GM23248 (cell line): ENCODE measurements at regions not wholly inside any gene's neighbourhood (a gene's known extent, or its start where the extent isn't known, plus 50 kb on each side); places are given as distances from the start of the nearest gene placed in this dataset.

Experiments
- DNase-seq: peaks from one replicate; pipeline ENCODE4 v3.0.0-alpha.2; 2015
- H2AFZ ChIP-seq: fragments of 200-600 bp; sonication (generic); 2 replicates; pipeline ENCODE4 v1.6.1; 2016; ENCODE audit warnings: antibody characterized with exemption
- H3F3A ChIP-seq: fragments of 200-600 bp; sonication (generic); 2 replicates; pipeline ENCODE4 v1.6.1; 2016; ENCODE audit warnings: mild to moderate bottlenecking, antibody characterized with exemption, mixed run types; ENCODE audit not compliant: insufficient read depth
- H3K27ac ChIP-seq: fragments of 200-600 bp; sonication (generic); 2 replicates; pipeline ENCODE4 v1.5.1; 2016; ENCODE audit warnings: mild to moderate bottlenecking
- H3K27me3 ChIP-seq: fragments of 200-600 bp; sonication (generic); replicated peaks from 2 replicates; pipeline ENCODE4 v1.6.1; 2016; ENCODE audit warnings: mild to moderate bottlenecking; ENCODE audit not compliant: insufficient read depth
- H3K36me3 ChIP-seq: fragments of 200-600 bp; sonication (generic); 2 replicates; pipeline ENCODE4 v1.6.1; 2016; ENCODE audit warnings: low read depth, mild to moderate bottlenecking
- H3K4me1 ChIP-seq: fragments of 200-600 bp; sonication (generic); 2 replicates; pipeline ENCODE4 v1.6.1; 2016; ENCODE audit warnings: mild to moderate bottlenecking; ENCODE audit not compliant: insufficient read depth
- H3K4me2 ChIP-seq: fragments of 200-600 bp; sonication (generic); one replicate; pipeline ENCODE4 v1.6.1; 2016; ENCODE audit warnings: mild to moderate bottlenecking; ENCODE audit not compliant: unreplicated experiment
- H3K4me3 ChIP-seq: fragments of 200-600 bp; sonication (generic); 2 replicates; pipeline ENCODE4 v1.5.1; 2016; ENCODE audit warnings: mild to moderate bottlenecking
- H3K79me2 ChIP-seq: fragments of 200-600 bp; sonication (generic); 2 replicates; pipeline ENCODE4 v1.6.1; 2016; ENCODE audit warnings: mild to moderate bottlenecking; ENCODE audit not compliant: insufficient read depth
- H3K9ac ChIP-seq: fragments of 200-600 bp; sonication (generic); 2 replicates; pipeline ENCODE4 v1.6.1; 2016; ENCODE audit warnings: mild to moderate bottlenecking
- H3K9me2 ChIP-seq: fragments of 200-600 bp; sonication (generic); 2 replicates; pipeline ENCODE4 v1.6.1; 2016; ENCODE audit warnings: mixed run types, mild to moderate bottlenecking, moderate library complexity; ENCODE audit not compliant: insufficient read depth
- H3K9me3 ChIP-seq: fragments of 200-600 bp; sonication (generic); one replicate; pipeline ENCODE4 v1.6.1; 2017; ENCODE audit warnings: low read depth
- H4K20me1 ChIP-seq: fragments of 200-600 bp; sonication (generic); 2 replicates; pipeline ENCODE4 v1.6.0; 2016; ENCODE audit not compliant: insufficient read depth
- EZH2 ChIP-seq: fragments of 200-600 bp; sonication (generic); IDR thresholded peaks from 2 replicates; pipeline ENCODE4 v1.6.1; 2018; ENCODE audit warnings: antibody characterized with exemption, mild to moderate bottlenecking; ENCODE audit not compliant: insufficient read depth, poor library complexity, severe bottlenecking
- EZH2phosphoT487 ChIP-seq: fragments of 200-600 bp; sonication (generic); IDR thresholded peaks from 2 replicates; pipeline ENCODE4 v1.6.1; 2018; ENCODE audit warnings: antibody characterized with exemption, moderate library complexity, mild to moderate bottlenecking, low read depth; ENCODE audit not compliant: insufficient read depth
- WGBS, 2 experiments: methylation state at CpG; one replicate each; pipeline ENCODE4 v1.1.6; 2015 to 2017; ENCODE audit warnings: low lambda C conversion rate in 2 of 2, low coverage in 1 of 2; ENCODE audit errors: missing lambda C conversion rate in 2 of 2; 5-methylcytosine and 5-hydroxymethylcytosine counted together
- in situ Hi-C: fragments of 300-500 bp; cut with MboI; formaldehyde crosslinking; loops from 2 replicates; pipeline ENCODE4 v1.15.0; 2020

- in situ Hi-C loops, result loop anchor here (25.0 kb wide), 1 partner anchor 598 kb away; no protein-coding TSS in a partner anchor
- WGBS, 2 experiments, result 58 to 67% methylated on average over 2 of the region's 2 CpGs
- peak; percentile 2 for DNase-seq
Measured at GRCh38 chr20:10939331-10939941, 265.6 kb upstream of the JAG1 start.

GRCh38 chr20:10940941-10941340 is 267.1 kb upstream of the JAG1 start:
- TF ChIP-seq EZH2 (no peak), EZH2phosphoT487 (no peak)
- Histone ChIP-seq H3K4me3 (no peak overlapping the region), H2AFZ (no peak overlapping the region), H3K79me2 (no peaks in the 10 kb centered on the region), H3K36me3 (no peaks in the 10 kb centered on the region), H3K4me1 (no peaks in the 10 kb centered on the region), H3K27ac (no peak overlapping the region), H3K9ac (no peak overlapping the region), H3K9me3 (no peaks in the 10 kb centered on the region), H3K4me2 (no peak overlapping the region), H3K9me2 (no peaks in the 10 kb centered on the region; the same call in 1 of the 2 replicates), H3K27me3 (no peaks in the 10 kb centered on the region), H3F3A (no peaks in the 10 kb centered on the region), H4K20me1 (no peaks in the 10 kb centered on the region)
- no peak for DNase-seq
- in situ Hi-C loops, result loop anchor here (25.0 kb wide), 1 partner anchor 596 kb away; no protein-coding TSS in a partner anchor
- WGBS, 2 experiments, result 70 to 77% methylated on average over 4 of the region's 4 CpGs

More at GRCh38 chr20:10939331-10939941, 265.6 kb upstream of the JAG1 start:
- Histone ChIP-seq H3K9me2 (no peaks in the 10 kb centered on the region; the same call in 1 of the 2 replicates), H3K4me1 (no peaks in the 10 kb centered on the region), H2AFZ (no peak overlapping the region), H3K9ac (no peak overlapping the region), H3K36me3 (no peaks in the 10 kb centered on the region), H4K20me1 (no peaks in the 10 kb centered on the region), H3K79me2 (no peaks in the 10 kb centered on the region), H3K9me3 (no peaks in the 10 kb centered on the region), H3K27me3 (no peaks in the 10 kb centered on the region), H3K27ac (no peak overlapping the region), H3F3A (no peaks in the 10 kb centered on the region), H3K4me3 (no peak overlapping the region), H3K4me2 (no peak overlapping the region)
- TF ChIP-seq EZH2phosphoT487, result no peak
- TF ChIP-seq EZH2, result no peak

DNA sequence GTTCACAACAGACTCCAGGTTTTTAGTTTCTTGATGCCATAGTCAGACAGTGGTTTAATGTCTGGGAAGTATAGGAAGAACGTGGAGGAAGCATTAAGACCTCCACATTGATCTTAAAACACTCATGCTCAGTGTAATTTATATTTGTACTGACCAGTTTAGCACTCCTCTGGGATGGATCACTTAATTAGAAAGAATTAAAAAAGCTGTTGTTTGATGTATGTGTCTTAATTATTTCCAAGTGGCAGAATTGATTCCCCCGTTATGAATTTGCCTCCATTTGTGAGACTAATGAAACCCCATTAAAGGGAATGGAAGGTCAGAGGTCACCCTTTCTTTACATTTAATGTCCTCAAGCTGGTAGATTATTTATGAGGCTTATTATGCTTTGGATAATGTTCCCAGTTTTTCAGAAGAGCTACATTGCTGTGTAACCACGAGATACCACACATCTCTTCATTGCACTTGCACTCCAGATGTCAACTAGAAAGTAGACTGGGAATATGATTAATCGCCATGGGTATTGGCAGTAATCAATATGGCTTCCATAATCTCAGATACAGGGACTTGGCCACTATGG is 270.0 kb upstream of the JAG1 start:
- H2AFZ ChIP-seq, result no peak overlapping the region
- no peak overlapping the region for H3K9ac ChIP-seq
- H3K27me3 ChIP-seq, result no peaks in the 10 kb centered on the region
- no peak overlapping the region for H3K4me3 ChIP-seq
- DNase-seq, result no peak
- no peaks in the 10 kb centered on the region for H4K20me1 ChIP-seq
- no peaks in the 10 kb centered on the region for H3K9me3 ChIP-seq
- no peaks in the 10 kb centered on the region for H3K79me2 ChIP-seq
- no peak overlapping the region for H3K27ac ChIP-seq
- TF ChIP-seq EZH2 (no peak), EZH2phosphoT487 (no peak)
- no peak overlapping the region for H3K4me2 ChIP-seq
- no peaks in the 10 kb centered on the region for H3F3A ChIP-seq
- 27 to 31% methylated on average over 4 of the region's 4 CpGs for WGBS, 2 experiments
- H3K4me1 ChIP-seq, result no peaks in the 10 kb centered on the region
- H3K36me3 ChIP-seq, result no peaks in the 10 kb centered on the region
- in situ Hi-C loops, result loop anchor here (25.0 kb wide), 1 partner anchor 594 kb away; no protein-coding TSS in a partner anchor
- no peaks in the 10 kb centered on the region; the same call in 1 of the 2 replicates for H3K9me2 ChIP-seq

- Histone ChIP-seq H3K9me3 (no peaks in the 10 kb centered on the region), H3K4me1 (no peaks in the 10 kb centered on the region), H3K4me3 (no peak overlapping the region), H3K27me3 (peaks cover 10% of the 10 kb centered on the region), H2AFZ (no peak overlapping the region), H3K36me3 (no peaks in the 10 kb centered on the region), H3K27ac (no peak overlapping the region), H3F3A (no peaks in the 10 kb centered on the region), H3K9ac (no peak overlapping the region), H3K4me2 (no peak overlapping the region), H4K20me1 (no peaks in the 10 kb centered on the region), H3K79me2 (no peaks in the 10 kb centered on the region), H3K9me2 (no peaks in the 10 kb centered on the region)
- 39 to 40% methylated on average over 2 of the region's 2 CpGs for WGBS, 2 experiments
- in situ Hi-C loops, result loop anchor here (25.0 kb wide), 1 partner anchor 591 kb away; no protein-coding TSS in a partner anchor
- no peak for DNase-seq
- TF ChIP-seq EZH2phosphoT487 (no peak), EZH2 (no peak)
Measured at GRCh38 chr20:10946124-10946880, 272.5 kb upstream of the JAG1 start.
